ENCODE measurements at regions not wholly inside any gene's neighbourhood (a gene's known extent, or its start where the extent isn't known, plus 50 kb on each side); places are given as distances from the start of the nearest gene placed in this dataset.

- no peak overlapping the region for H3K4me3 ChIP-seq
- peak overlapping the region in 4 of 21 experiments; percentile 1 to 78 (median 66) for H3K27ac ChIP-seq
These were observed 184.3 kb downstream of the THBS2 start for GRCh38 chr6:169069356-169069755.

- no peak overlapping the region for H3K27ac ChIP-seq
- H3K4me3 ChIP-seq = no peak overlapping the region
These were observed 189.5 kb downstream of the THBS2 start for GRCh38 chr6:169064194-169064593.

- no peak overlapping the region for H3K27ac ChIP-seq
- H3K4me3 ChIP-seq = no peak overlapping the region
These were observed 191.4 kb downstream of the THBS2 start for GRCh38 chr6:169062272-169062671.

- Histone ChIP-seq H3K27ac (no peak overlapping the region), H3K4me3 (no peak overlapping the region)
These were observed 195.0 kb downstream of the THBS2 start for GRCh38 chr6:169058634-169059033.

- Histone ChIP-seq H3K4me3 (no peak overlapping the region), H3K27ac (no peak overlapping the region)
These were observed 201.2 kb downstream of the THBS2 start for GRCh38 chr6:169052462-169052861.

GRCh38 chr6:169051371-169051770 lies 202.3 kb downstream of the THBS2 start:
- no peak overlapping the region for H3K27ac ChIP-seq
- H3K4me3 ChIP-seq = no peak overlapping the region

GRCh38 chr6:169048865-169049205 lies 204.8 kb downstream of the THBS2 start:
- H3K27ac ChIP-seq = peak overlapping the region in 1 of 21 experiments; percentile 37
- H3K4me3 ChIP-seq = no peak overlapping the region

GRCh38 chr6:169048185-169048864 lies 205.3 kb downstream of the THBS2 start:
- Histone ChIP-seq H3K27ac (peak overlapping the region in 2 of 21 experiments; percentile 11 to 37), H3K4me3 (no peak overlapping the region)

GRCh38 chr6:169047345-169047744 lies 206.3 kb downstream of the THBS2 start:
- Histone ChIP-seq H3K27ac (peak overlapping the region in 1 of 21 experiments; percentile 50), H3K4me3 (no peak overlapping the region)

GRCh38 chr6:169046483-169047192 lies 207.0 kb downstream of the THBS2 start:
- peak overlapping the region in 1 of 21 experiments; percentile 50 for H3K27ac ChIP-seq
- no peak overlapping the region for H3K4me3 ChIP-seq

GRCh38 chr6:169046021-169046420 lies 207.6 kb downstream of the THBS2 start:
- peak overlapping the region in 1 of 21 experiments; percentile 50 for H3K27ac ChIP-seq
- H3K4me3 ChIP-seq = no peak overlapping the region

- Histone ChIP-seq H3K27ac (peak overlapping the region in 7 of 21 experiments; percentile 15 to 76 (median 47)), H3K4me3 (no peak overlapping the region)
These were observed 208.2 kb downstream of the THBS2 start for GRCh38 chr6:169045486-169045885.

- H3K27ac ChIP-seq = peak overlapping the region in 13 of 21 experiments; percentile 0 to 76 (median 47)
- no peak overlapping the region for H3K4me3 ChIP-seq
These were observed 209.0 kb downstream of the THBS2 start for GRCh38 chr6:169044381-169045230.

- Histone ChIP-seq H3K27ac (no peak overlapping the region), H3K4me3 (no peak overlapping the region)
These were observed 211.6 kb downstream of the THBS2 start for GRCh38 chr6:169042061-169042460.

GRCh38 chr6:169041078-169041477 lies 212.6 kb downstream of the THBS2 start:
- no peak overlapping the region for H3K27ac ChIP-seq

GRCh38 chr6:169038691-169039090 lies 215.0 kb downstream of the THBS2 start:
- Histone ChIP-seq H3K27ac (no peak overlapping the region), H3K4me3 (no peak overlapping the region)

More at GRCh38 chr6:169041078-169041477, 212.6 kb downstream of the THBS2 start:
- H3K4me3 ChIP-seq = no peak overlapping the region

GRCh38 chr6:169035385-169036240 lies 218.0 kb downstream of the THBS2 start:
- H3K4me3 ChIP-seq = no peak overlapping the region

GRCh38 chr6:169034516-169035167 lies 219.0 kb downstream of the THBS2 start:
- Histone ChIP-seq H3K27ac (peak overlapping the region in 11 of 21 experiments; percentile 8 to 78 (median 68)), H3K4me3 (no peak overlapping the region)

More at GRCh38 chr6:169035385-169036240, 218.0 kb downstream of the THBS2 start:
- H3K27ac ChIP-seq = peak overlapping the region in 11 of 21 experiments; percentile 8 to 78 (median 68)

- Histone ChIP-seq H3K4me3 (no peak overlapping the region), H3K27ac (no peak overlapping the region)
These were observed 223.8 kb downstream of the THBS2 start for GRCh38 chr6:169029861-169030260.

All from skin epidermis (tissue), 12 donors.